DND-41 (cell line): ENCODE measurements at regions not wholly inside any gene's neighbourhood (a gene's known extent, or its start where the extent isn't known, plus 50 kb on each side); places are given as distances from the start of the nearest gene placed in this dataset.

Experiments used
- CTCF ChIP-seq: IDR thresholded peaks from 2 replicates; pipeline ENCODE4 v1.5.1; 2012; ENCODE audit warnings: borderline replicate concordance, low read length, moderate library complexity, mild to moderate bottlenecking; ENCODE audit not compliant: poor library complexity, severe bottlenecking; ENCODE audit errors: extremely low read depth
- EZH2 ChIP-seq: IDR thresholded peaks from 3 replicates; pipeline ENCODE4 v1.6.1; 2012; ENCODE audit warnings: borderline replicate concordance, low read depth, mild to moderate bottlenecking, moderate library complexity, low read length, inconsistent platforms; ENCODE audit not compliant: severe bottlenecking

DNA sequence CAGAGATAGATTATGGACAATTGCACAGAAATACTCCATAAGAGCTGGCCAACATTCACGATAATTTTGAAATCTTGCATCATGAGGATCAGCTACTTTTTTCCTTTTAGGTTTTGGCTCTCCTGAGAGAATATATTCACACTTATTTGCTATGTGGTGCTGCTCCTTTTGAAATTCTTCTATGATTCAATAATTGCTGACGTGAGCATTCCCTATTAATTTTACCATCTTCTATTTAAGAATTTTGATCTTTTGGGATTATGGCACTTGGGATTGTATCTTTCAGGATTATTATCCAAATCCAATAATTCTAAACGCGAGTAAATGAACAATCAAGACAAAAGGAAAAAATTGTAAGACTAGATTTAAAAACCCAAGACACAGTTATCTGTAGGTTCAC lies 358.8 kb downstream of the ELAVL2 start:
- TF ChIP-seq CTCF (no peak), EZH2 (no peak)
